ENCODE measurements at regions not wholly inside any gene's neighbourhood (a gene's known extent, or its start where the extent isn't known, plus 50 kb on each side); places are given as distances from the start of the nearest gene placed in this dataset.

DNA sequence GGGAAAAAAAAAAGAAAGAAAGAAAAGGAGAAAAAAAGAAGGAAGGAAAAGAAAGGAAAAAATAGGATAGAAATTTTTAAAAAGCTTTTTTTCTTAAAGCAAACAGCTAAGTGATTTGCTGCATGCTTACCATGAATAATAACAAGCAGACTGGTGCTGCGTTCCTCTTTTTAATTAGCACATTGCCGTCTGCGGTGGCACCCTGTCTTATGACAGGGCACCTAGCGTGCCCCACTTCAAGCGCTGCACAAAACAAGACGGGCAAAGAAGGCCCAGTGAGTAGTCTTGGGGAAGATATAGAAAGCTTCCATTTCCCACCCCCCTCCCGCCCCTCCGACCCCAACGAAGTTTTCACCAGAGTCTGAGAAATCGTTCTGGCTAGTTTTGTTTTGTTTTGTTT, 513.9 kb downstream of the ZNF608 start:
- CTCF ChIA-PET = interaction anchor here (0.6 to 0.7 kb wide), 3 partner anchors 42 to 292 kb away, joined by 5 to 6 read pairs (median 6); no protein-coding TSS in a partner anchor
- Mint-ChIP-seq H3K4me3 (ENCODE audit: low read depth, unreplicated experiment) (no peak overlapping the region), H3K27me3 (ENCODE audit: unreplicated experiment) (no peaks in the 10 kb centered on the region), H3K36me3 (ENCODE audit: insufficient read depth, unreplicated experiment) (no peaks in the 10 kb centered on the region), H3K27ac (ENCODE audit: unreplicated experiment) (no peak overlapping the region), H3K9me3 (ENCODE audit: low read depth, unreplicated experiment) (no peaks in the 10 kb centered on the region), H3K4me1 (ENCODE audit: low read depth, unreplicated experiment) (no peaks in the 10 kb centered on the region)
- intact Hi-C loops (cut with micrococcal nuclease; ENCODE audit: unreplicated experiment) = no loop called here
- no TSS peak for BruUV-seq (replicated peaks)
- DNase-seq = no peak
- TF ChIP-seq CTCF (IDR thresholded peaks at IDR 0.05; ENCODE audit: unreplicated experiment) = no peak

GRCh38 chr5:124231802-124232201, 514.6 kb downstream of the ZNF608 start:
- CTCF ChIA-PET = no interaction called here
- intact Hi-C loops (cut with micrococcal nuclease; ENCODE audit: unreplicated experiment) = no loop called here
- H3K4me1 Mint-ChIP-seq (ENCODE audit: low read depth, unreplicated experiment) = no peaks in the 10 kb centered on the region
- no peak for TF ChIP-seq CTCF (IDR thresholded peaks at IDR 0.05; ENCODE audit: unreplicated experiment)
- H3K27me3 Mint-ChIP-seq (ENCODE audit: unreplicated experiment) = no peaks in the 10 kb centered on the region
- no peak overlapping the region for H3K4me3 Mint-ChIP-seq (ENCODE audit: low read depth, unreplicated experiment)
- peaks cover 4% of the 10 kb centered on the region for H3K9me3 Mint-ChIP-seq (ENCODE audit: low read depth, unreplicated experiment)
- H3K36me3 Mint-ChIP-seq (ENCODE audit: insufficient read depth, unreplicated experiment) = no peaks in the 10 kb centered on the region
- no peak overlapping the region for H3K27ac Mint-ChIP-seq (ENCODE audit: unreplicated experiment)
- no peak for DNase-seq
- no TSS peak for BruUV-seq (replicated peaks)

GRCh38 chr5:124231230-124231629, 515.2 kb downstream of the ZNF608 start:
- H3K27ac Mint-ChIP-seq (ENCODE audit: unreplicated experiment) = no peak overlapping the region
- intact Hi-C loops (cut with micrococcal nuclease; ENCODE audit: unreplicated experiment) = no loop called here
- no peak for DNase-seq
- TF ChIP-seq CTCF (IDR thresholded peaks at IDR 0.05; ENCODE audit: unreplicated experiment) = no peak
- H3K4me1 Mint-ChIP-seq (ENCODE audit: low read depth, unreplicated experiment) = no peaks in the 10 kb centered on the region
- H3K9me3 Mint-ChIP-seq (ENCODE audit: low read depth, unreplicated experiment) = peaks cover 4% of the 10 kb centered on the region
- H3K36me3 Mint-ChIP-seq (ENCODE audit: insufficient read depth, unreplicated experiment) = no peaks in the 10 kb centered on the region
- CTCF ChIA-PET = no interaction called here
- H3K27me3 Mint-ChIP-seq (ENCODE audit: unreplicated experiment) = no peaks in the 10 kb centered on the region
- BruUV-seq (replicated peaks) = no TSS peak
- H3K4me3 Mint-ChIP-seq (ENCODE audit: low read depth, unreplicated experiment) = no peak overlapping the region

DNA sequence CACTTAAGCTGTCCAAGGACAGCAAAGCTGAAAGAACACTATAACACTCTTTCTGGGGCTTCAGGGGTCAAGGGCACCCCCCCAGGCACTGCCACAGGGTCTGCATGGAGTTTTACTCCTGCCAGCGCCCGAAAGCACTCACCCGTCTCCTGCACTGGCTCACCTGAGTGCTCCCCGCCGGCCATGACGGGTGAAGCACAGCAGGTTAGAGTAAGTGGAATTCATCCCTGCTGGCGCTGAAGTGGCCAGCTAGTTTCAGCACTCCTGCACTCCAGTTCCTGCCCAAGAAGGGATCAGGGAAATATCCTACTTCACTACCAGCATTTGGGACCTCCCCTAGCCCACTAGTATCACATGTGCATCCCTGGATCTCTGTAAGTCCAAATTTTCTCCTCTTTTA, 516.0 kb downstream of the ZNF608 start:
- intact Hi-C loops (cut with micrococcal nuclease; ENCODE audit: unreplicated experiment) = no loop called here
- TF ChIP-seq CTCF (IDR thresholded peaks at IDR 0.05; ENCODE audit: unreplicated experiment) = no peak
- H3K27ac Mint-ChIP-seq (ENCODE audit: unreplicated experiment) = no peak overlapping the region
- no peaks in the 10 kb centered on the region for H3K36me3 Mint-ChIP-seq (ENCODE audit: insufficient read depth, unreplicated experiment)
- H3K4me3 Mint-ChIP-seq (ENCODE audit: low read depth, unreplicated experiment) = no peak overlapping the region
- no peaks in the 10 kb centered on the region for H3K4me1 Mint-ChIP-seq (ENCODE audit: low read depth, unreplicated experiment)
- BruUV-seq (replicated peaks) = no TSS peak
- CTCF ChIA-PET = no interaction called here
- H3K9me3 Mint-ChIP-seq (ENCODE audit: low read depth, unreplicated experiment) = peaks cover 4% of the 10 kb centered on the region
- H3K27me3 Mint-ChIP-seq (ENCODE audit: unreplicated experiment) = no peaks in the 10 kb centered on the region
- no peak for DNase-seq

GRCh38 chr5:124229352-124229751, 517.1 kb downstream of the ZNF608 start:
- Mint-ChIP-seq H3K9me3 (ENCODE audit: low read depth, unreplicated experiment) (peaks cover 8% of the 10 kb centered on the region), H3K4me1 (ENCODE audit: low read depth, unreplicated experiment) (no peaks in the 10 kb centered on the region), H3K27ac (ENCODE audit: unreplicated experiment) (no peak overlapping the region), H3K36me3 (ENCODE audit: insufficient read depth, unreplicated experiment) (no peaks in the 10 kb centered on the region), H3K4me3 (ENCODE audit: low read depth, unreplicated experiment) (no peak overlapping the region), H3K27me3 (ENCODE audit: unreplicated experiment) (no peaks in the 10 kb centered on the region)
- DNase-seq = no peak
- TF ChIP-seq CTCF (IDR thresholded peaks at IDR 0.05; ENCODE audit: unreplicated experiment) = no peak
- intact Hi-C loops (cut with micrococcal nuclease; ENCODE audit: unreplicated experiment) = no loop called here
- BruUV-seq (replicated peaks) = no TSS peak
- CTCF ChIA-PET = no interaction called here
